IMR-90 (cell line): ENCODE measurements at regions not wholly inside any gene's neighbourhood (a gene's known extent, or its start where the extent isn't known, plus 50 kb on each side); places are given as distances from the start of the nearest gene placed in this dataset.

ENCODE experiments used
- CEBPB ChIP-seq: IDR thresholded peaks from 2 replicates; pipeline ENCODE4 v1.6.1; 2012; ENCODE audit warnings: low read depth, low read length, improper control_type of control experiment
- CHD1 ChIP-seq: IDR thresholded peaks from 2 replicates; pipeline ENCODE4 v1.6.1; 2012; ENCODE audit warnings: low read depth, low read length, improper control_type of control experiment
- CTCF ChIP-seq: conservative IDR thresholded peaks from 2 replicates; pipeline ENCODE4 v1.5.1; 2012; ENCODE audit warnings: mild to moderate bottlenecking, low read depth, low read length, improper control_type of control experiment
- FOS ChIP-seq: fragments of 150-350 bp; IDR thresholded peaks from 2 replicates; pipeline ENCODE4 v1.6.1; 2016; ENCODE audit warnings: low read depth, low read length
- MAFK ChIP-seq: IDR thresholded peaks from 2 replicates; pipeline ENCODE4 v1.6.1; 2012; ENCODE audit warnings: low read depth, low read length, improper control_type of control experiment
- MAZ ChIP-seq: IDR thresholded peaks from 2 replicates; pipeline ENCODE4 v1.6.1; 2012; ENCODE audit warnings: low read depth, mild to moderate bottlenecking, low read length, improper control_type of control experiment, moderate library complexity, borderline replicate concordance
- MXI1 ChIP-seq: IDR thresholded peaks from 2 replicates; pipeline ENCODE4 v1.6.1; 2012; ENCODE audit warnings: low read depth, mild to moderate bottlenecking, low read length, moderate library complexity, borderline replicate concordance
- POLR2A ChIP-seq: IDR thresholded peaks from 2 replicates; pipeline ENCODE4 v1.6.1; 2012; ENCODE audit warnings: mild to moderate bottlenecking, low read depth, low read length
- RAD21 ChIP-seq: IDR thresholded peaks from 2 replicates; pipeline ENCODE4 v1.6.1; 2012; ENCODE audit warnings: low read length, improper control_type of control experiment
- RCOR1 ChIP-seq: IDR thresholded peaks from 2 replicates; pipeline ENCODE4 v1.6.1; 2012; ENCODE audit warnings: mild to moderate bottlenecking, low read length, improper control_type of control experiment; ENCODE audit not compliant: insufficient replicate concordance
- SMC3 ChIP-seq: fragments of 150-350 bp; IDR thresholded peaks from 2 replicates; pipeline ENCODE4 v1.6.1; 2016; ENCODE audit warnings: low read depth, mild to moderate bottlenecking, antibody characterized with exemption, low read length, moderate library complexity
- USF2 ChIP-seq: fragments of 150-350 bp; IDR thresholded peaks from 2 replicates; pipeline ENCODE4 v1.6.1; 2017; ENCODE audit warnings: mild to moderate bottlenecking, antibody characterized with exemption, low read length, low read depth

GRCh38 chr21:35164971-35165483, 115.9 kb upstream of the RUNX1 start:
- no peak for TF ChIP-seq POLR2A
- TF ChIP-seq CTCF, result no peak
- no peak for TF ChIP-seq FOS
- no peak for TF ChIP-seq MAFK
- no peak for TF ChIP-seq SMC3
- TF ChIP-seq CEBPB, result no peak
- no peak for TF ChIP-seq RAD21
- no peak for TF ChIP-seq CHD1
- no peak for TF ChIP-seq MXI1
- no peak for TF ChIP-seq USF2
- TF ChIP-seq RCOR1, result no peak
- TF ChIP-seq MAZ, result no peak
